WTC11 (cell line): ENCODE measurements at regions not wholly inside any gene's neighbourhood (a gene's known extent, or its start where the extent isn't known, plus 50 kb on each side); places are given as distances from the start of the nearest gene placed in this dataset.

Experiments
- ATAC-seq: fragments of 200-7000 bp; cut with Tn5 transposase; 2 replicates; pipeline ENCODE4 v1.10.0; 2021; ENCODE audit warnings: mild to moderate bottlenecking, moderate library complexity
- CTCF ChIA-PET: fragments of 300-600 bp; sonication (Branson Sonifier 250); formaldehyde crosslinking; loops from one replicate; lab custom pipeline; 2021; ENCODE audit warnings: antibody characterized with exemption; lab: Charles Lee
- POLR2A ChIA-PET: fragments of 350-600 bp; sonication (Branson Sonifier 250); formaldehyde crosslinking; loops from one replicate; lab custom pipeline; 2021; ENCODE audit warnings: antibody characterized with exemption; lab: Charles Lee
- DNase-seq: peaks from one replicate; pipeline ENCODE4 v3.0.0; 2021; ENCODE audit warnings: low spot score
- H3K27ac Mint-ChIP-seq: 2 replicates; pipeline ENCODE4 v1.8.0; 2021; ENCODE audit warnings: mixed read lengths
- H3K27me3 Mint-ChIP-seq: 2 replicates; pipeline ENCODE4 v1.8.0; 2021; ENCODE audit warnings: low read depth, mild to moderate bottlenecking, moderate library complexity, mixed read lengths
- H3K36me3 Mint-ChIP-seq: 2 replicates; pipeline ENCODE4 v1.8.0; 2021; ENCODE audit warnings: mixed read lengths
- H3K4me1 Mint-ChIP-seq: 2 replicates; pipeline ENCODE4 v1.8.0; 2022; ENCODE audit warnings: mixed read lengths
- H3K4me3 Mint-ChIP-seq: 2 replicates; pipeline ENCODE4 v1.8.0; 2021; ENCODE audit warnings: mild to moderate bottlenecking, moderate library complexity, mixed read lengths
- H3K9me3 Mint-ChIP-seq: 2 replicates; pipeline ENCODE4 v1.8.0; 2021; ENCODE audit warnings: mixed read lengths
- FOXP1 ChIP-seq: sonication (generic); formaldehyde crosslinking; IDR thresholded peaks from 2 replicates; pipeline ENCODE4 v1.8.0; 2022; ENCODE audit warnings: missing genetic modification reagents, mild to moderate bottlenecking, moderate library complexity, borderline replicate concordance
- GTF2I ChIP-seq: fragments of 250-450 bp; sonication (Bioruptor Pico); conservative IDR thresholded peaks from 2 replicates; pipeline ENCODE4 v1.4.0; 2021; ENCODE audit warnings: mild to moderate bottlenecking
- JAZF1 ChIP-seq: fragments of 250-450 bp; sonication (Bioruptor Pico); IDR thresholded peaks from 2 replicates; pipeline ENCODE4 v1.9.0; 2021; ENCODE audit warnings: moderate library complexity, mild to moderate bottlenecking, inconsistent platforms
- MXD4 ChIP-seq: fragments of 250-450 bp; sonication (Bioruptor Pico); IDR thresholded peaks from 2 replicates; pipeline ENCODE4 v1.8.0; 2021; ENCODE audit warnings: mild to moderate bottlenecking, moderate library complexity, borderline replicate concordance
- NFATC4 ChIP-seq: fragments of 250-450 bp; sonication (Bioruptor Pico); IDR thresholded peaks from 2 replicates; pipeline ENCODE4 v1.9.0; 2021; ENCODE audit warnings: mild to moderate bottlenecking
- NR3C1 ChIP-seq: sonication (generic); formaldehyde crosslinking; conservative IDR thresholded peaks from 2 replicates; pipeline ENCODE4 v1.8.1; 2023; ENCODE audit warnings: low read depth, mild to moderate bottlenecking, missing genetic modification reagents
- OVOL2 ChIP-seq: fragments of 250-450 bp; sonication (Bioruptor Pico); IDR thresholded peaks from 2 replicates; pipeline ENCODE4 v1.9.0; 2021; ENCODE audit warnings: mild to moderate bottlenecking, borderline replicate concordance
- RELA ChIP-seq: sonication (generic); formaldehyde crosslinking; IDR thresholded peaks from 2 replicates; pipeline ENCODE4 v1.8.1; 2022; ENCODE audit warnings: missing genetic modification reagents, mild to moderate bottlenecking, borderline replicate concordance
- SP1 ChIP-seq: sonication (generic); formaldehyde crosslinking; conservative IDR thresholded peaks from 2 replicates; pipeline ENCODE4 v1.8.1; 2022; ENCODE audit warnings: missing genetic modification reagents
- TP53 ChIP-seq: sonication (generic); formaldehyde crosslinking; IDR thresholded peaks from 2 replicates; pipeline ENCODE4 v1.8.1; 2023; ENCODE audit warnings: mild to moderate bottlenecking, missing genetic modification reagents
- ZNF416 ChIP-seq: fragments of 250-450 bp; sonication (Bioruptor Pico); IDR thresholded peaks from 2 replicates; pipeline ENCODE4 v1.9.0; 2021; ENCODE audit warnings: mild to moderate bottlenecking, inconsistent platforms
- ZNF423 ChIP-seq: fragments of 250-450 bp; sonication (Bioruptor Pico); IDR thresholded peaks from 2 replicates; pipeline ENCODE4 v2.1.2; 2022; ENCODE audit warnings: mild to moderate bottlenecking, moderate library complexity
- TF ChIP-seq, protein P1 (sequence below): sonication (generic); formaldehyde crosslinking; IDR thresholded peaks from 2 replicates; pipeline ENCODE4 v1.8.0; 2022; ENCODE audit warnings: mild to moderate bottlenecking, missing genetic modification reagents
- TF ChIP-seq, protein P2 (sequence below): sonication (generic); formaldehyde crosslinking; IDR thresholded peaks from 2 replicates; pipeline ENCODE4 v1.8.1; 2023; ENCODE audit warnings: mild to moderate bottlenecking, moderate library complexity, missing genetic modification reagents
- TF ChIP-seq, protein P3 (sequence below): sonication (generic); formaldehyde crosslinking; IDR thresholded peaks from 2 replicates; pipeline ENCODE4 v1.8.1; 2023; ENCODE audit warnings: mild to moderate bottlenecking, missing genetic modification reagents, borderline replicate concordance
- TF ChIP-seq, protein P4 (sequence below): fragments of 250-450 bp; sonication (Bioruptor Pico); IDR thresholded peaks from 2 replicates; pipeline ENCODE4 v1.8.0; 2021; ENCODE audit warnings: mild to moderate bottlenecking
- TF ChIP-seq, protein P5 (sequence below): sonication (generic); formaldehyde crosslinking; IDR thresholded peaks from 2 replicates; pipeline ENCODE4 v1.8.0; 2022; ENCODE audit warnings: mild to moderate bottlenecking, missing genetic modification reagents
- TF ChIP-seq, protein P6 (sequence below): fragments of 250-450 bp; sonication (Bioruptor Pico); IDR thresholded peaks from 2 replicates; pipeline ENCODE4 v1.9.0; 2021; ENCODE audit warnings: moderate library complexity, mild to moderate bottlenecking, inconsistent platforms, borderline replicate concordance
- TF ChIP-seq, protein P7 (sequence below): sonication (generic); formaldehyde crosslinking; IDR thresholded peaks from 2 replicates; pipeline ENCODE4 v1.8.0; 2022; ENCODE audit warnings: missing genetic modification reagents

DNA sequence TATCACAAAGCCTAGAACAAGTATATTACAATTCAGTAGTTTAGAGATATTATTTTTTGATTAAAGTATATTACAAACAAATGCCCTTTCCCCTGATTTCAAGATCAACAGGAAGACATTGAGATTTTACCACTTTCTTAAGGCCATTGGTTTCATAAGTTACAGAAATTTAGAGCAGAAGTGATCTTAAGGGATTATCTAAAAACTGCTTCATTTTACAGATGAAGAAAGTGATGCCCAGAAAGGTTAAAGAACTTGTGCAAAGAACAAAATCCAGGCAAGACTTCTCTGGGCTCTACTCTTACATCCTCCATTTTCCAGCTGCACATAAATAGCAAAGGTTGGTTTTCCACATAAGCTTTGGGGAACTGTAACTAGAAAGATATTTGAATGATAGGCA, 87.5 kb downstream of the DUSP6 start:
- TF ChIP-seq NFATC4 (CRISPR knock-in tag): no peak
- TF ChIP-seq, protein P1, sequence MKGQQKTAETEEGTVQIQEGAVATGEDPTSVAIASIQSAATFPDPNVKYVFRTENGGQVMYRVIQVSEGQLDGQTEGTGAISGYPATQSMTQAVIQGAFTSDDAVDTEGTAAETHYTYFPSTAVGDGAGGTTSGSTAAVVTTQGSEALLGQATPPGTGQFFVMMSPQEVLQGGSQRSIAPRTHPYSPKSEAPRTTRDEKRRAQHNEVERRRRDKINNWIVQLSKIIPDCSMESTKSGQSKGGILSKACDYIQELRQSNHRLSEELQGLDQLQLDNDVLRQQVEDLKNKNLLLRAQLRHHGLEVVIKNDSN (CRISPR knock-in tag): no peak
- TF ChIP-seq NR3C1: no peak
- no peak for TF ChIP-seq OVOL2 (CRISPR knock-in tag)
- TF ChIP-seq, protein P2, sequence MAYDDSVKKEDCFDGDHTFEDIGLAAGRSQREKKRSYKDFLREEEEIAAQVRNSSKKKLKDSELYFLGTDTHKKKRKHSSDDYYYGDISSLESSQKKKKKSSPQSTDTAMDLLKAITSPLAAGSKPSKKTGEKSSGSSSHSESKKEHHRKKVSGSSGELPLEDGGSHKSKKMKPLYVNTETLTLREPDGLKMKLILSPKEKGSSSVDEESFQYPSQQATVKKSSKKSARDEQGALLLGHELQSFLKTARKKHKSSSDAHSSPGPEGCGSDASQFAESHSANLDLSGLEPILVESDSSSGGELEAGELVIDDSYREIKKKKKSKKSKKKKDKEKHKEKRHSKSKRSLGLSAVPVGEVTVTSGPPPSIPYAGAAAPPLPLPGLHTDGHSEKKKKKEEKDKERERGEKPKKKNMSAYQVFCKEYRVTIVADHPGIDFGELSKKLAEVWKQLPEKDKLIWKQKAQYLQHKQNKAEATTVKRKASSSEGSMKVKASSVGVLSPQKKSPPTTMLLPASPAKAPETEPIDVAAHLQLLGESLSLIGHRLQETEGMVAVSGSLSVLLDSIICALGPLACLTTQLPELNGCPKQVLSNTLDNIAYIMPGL (CRISPR knock-in tag): no peak
- TF ChIP-seq RELA: no peak
- no peak for TF ChIP-seq SP1 (CRISPR knock-in tag)
- TF ChIP-seq, protein P3, sequence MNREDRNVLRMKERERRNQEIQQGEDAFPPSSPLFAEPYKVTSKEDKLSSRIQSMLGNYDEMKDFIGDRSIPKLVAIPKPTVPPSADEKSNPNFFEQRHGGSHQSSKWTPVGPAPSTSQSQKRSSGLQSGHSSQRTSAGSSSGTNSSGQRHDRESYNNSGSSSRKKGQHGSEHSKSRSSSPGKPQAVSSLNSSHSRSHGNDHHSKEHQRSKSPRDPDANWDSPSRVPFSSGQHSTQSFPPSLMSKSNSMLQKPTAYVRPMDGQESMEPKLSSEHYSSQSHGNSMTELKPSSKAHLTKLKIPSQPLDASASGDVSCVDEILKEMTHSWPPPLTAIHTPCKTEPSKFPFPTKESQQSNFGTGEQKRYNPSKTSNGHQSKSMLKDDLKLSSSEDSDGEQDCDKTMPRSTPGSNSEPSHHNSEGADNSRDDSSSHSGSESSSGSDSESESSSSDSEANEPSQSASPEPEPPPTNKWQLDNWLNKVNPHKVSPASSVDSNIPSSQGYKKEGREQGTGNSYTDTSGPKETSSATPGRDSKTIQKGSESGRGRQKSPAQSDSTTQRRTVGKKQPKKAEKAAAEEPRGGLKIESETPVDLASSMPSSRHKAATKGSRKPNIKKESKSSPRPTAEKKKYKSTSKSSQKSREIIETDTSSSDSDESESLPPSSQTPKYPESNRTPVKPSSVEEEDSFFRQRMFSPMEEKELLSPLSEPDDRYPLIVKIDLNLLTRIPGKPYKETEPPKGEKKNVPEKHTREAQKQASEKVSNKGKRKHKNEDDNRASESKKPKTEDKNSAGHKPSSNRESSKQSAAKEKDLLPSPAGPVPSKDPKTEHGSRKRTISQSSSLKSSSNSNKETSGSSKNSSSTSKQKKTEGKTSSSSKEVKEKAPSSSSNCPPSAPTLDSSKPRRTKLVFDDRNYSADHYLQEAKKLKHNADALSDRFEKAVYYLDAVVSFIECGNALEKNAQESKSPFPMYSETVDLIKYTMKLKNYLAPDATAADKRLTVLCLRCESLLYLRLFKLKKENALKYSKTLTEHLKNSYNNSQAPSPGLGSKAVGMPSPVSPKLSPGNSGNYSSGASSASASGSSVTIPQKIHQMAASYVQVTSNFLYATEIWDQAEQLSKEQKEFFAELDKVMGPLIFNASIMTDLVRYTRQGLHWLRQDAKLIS: no peak
- TF ChIP-seq FOXP1 (CRISPR knock-in tag): no peak
- TF ChIP-seq, protein P4, sequence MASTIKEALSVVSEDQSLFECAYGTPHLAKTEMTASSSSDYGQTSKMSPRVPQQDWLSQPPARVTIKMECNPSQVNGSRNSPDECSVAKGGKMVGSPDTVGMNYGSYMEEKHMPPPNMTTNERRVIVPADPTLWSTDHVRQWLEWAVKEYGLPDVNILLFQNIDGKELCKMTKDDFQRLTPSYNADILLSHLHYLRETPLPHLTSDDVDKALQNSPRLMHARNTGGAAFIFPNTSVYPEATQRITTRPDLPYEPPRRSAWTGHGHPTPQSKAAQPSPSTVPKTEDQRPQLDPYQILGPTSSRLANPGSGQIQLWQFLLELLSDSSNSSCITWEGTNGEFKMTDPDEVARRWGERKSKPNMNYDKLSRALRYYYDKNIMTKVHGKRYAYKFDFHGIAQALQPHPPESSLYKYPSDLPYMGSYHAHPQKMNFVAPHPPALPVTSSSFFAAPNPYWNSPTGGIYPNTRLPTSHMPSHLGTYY (CRISPR knock-in tag): no peak
- Mint-ChIP-seq H3K36me3 (no peaks in the 10 kb centered on the region), H3K4me1 (peaks cover 32% of the 10 kb centered on the region), H3K4me3 (no peak overlapping the region), H3K9me3 (no peaks in the 10 kb centered on the region), H3K27me3 (no peaks in the 10 kb centered on the region), H3K27ac (no peak overlapping the region)
- ChIA-PET POLR2A (no interaction called here), CTCF (no interaction called here)
- DNase-seq (no peak), ATAC-seq (no peak)

DNA sequence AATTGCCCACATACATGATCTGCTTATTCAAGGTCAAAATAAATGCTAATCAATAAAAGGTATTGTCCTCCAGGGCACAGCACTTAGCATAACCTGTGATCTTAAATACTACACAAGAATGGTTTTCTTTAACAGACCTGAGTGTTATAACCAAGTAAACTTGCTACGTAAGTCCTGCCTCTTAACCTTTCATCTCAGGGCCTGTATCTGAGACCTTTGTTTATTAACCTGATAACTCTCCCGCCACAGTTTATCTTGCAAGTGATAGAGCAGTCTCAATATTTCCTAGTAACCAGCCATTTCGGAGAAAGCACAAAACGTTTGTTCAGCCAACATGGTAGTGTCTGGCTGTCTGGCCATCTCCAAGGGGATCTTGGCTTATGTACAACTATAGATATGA, 88.4 kb downstream of the DUSP6 start:
- Mint-ChIP-seq H3K27me3 (no peaks in the 10 kb centered on the region; the same call in 1 of the 2 replicates), H3K4me3 (no peak overlapping the region), H3K36me3 (no peaks in the 10 kb centered on the region), H3K4me1 (peaks cover 32% of the 10 kb centered on the region), H3K9me3 (0 out of 2 replicates have a peak, but pooled peaks cover 1% of the 10 kb centered on the region), H3K27ac (no peak overlapping the region)
- POLR2A ChIA-PET: no interaction called here
- TF ChIP-seq GTF2I: no peak
- no peak for TF ChIP-seq TP53 (CRISPR knock-in tag)
- TF ChIP-seq, protein P5, sequence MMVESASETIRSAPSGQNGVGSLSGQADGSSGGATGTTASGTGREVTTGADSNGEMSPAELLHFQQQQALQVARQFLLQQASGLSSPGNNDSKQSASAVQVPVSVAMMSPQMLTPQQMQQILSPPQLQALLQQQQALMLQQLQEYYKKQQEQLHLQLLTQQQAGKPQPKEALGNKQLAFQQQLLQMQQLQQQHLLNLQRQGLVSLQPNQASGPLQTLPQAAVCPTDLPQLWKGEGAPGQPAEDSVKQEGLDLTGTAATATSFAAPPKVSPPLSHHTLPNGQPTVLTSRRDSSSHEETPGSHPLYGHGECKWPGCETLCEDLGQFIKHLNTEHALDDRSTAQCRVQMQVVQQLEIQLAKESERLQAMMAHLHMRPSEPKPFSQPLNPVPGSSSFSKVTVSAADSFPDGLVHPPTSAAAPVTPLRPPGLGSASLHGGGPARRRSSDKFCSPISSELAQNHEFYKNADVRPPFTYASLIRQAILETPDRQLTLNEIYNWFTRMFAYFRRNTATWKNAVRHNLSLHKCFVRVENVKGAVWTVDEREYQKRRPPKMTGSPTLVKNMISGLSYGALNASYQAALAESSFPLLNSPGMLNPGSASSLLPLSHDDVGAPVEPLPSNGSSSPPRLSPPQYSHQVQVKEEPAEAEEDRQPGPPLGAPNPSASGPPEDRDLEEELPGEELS (CRISPR knock-in tag): no peak
- TF ChIP-seq, protein P6, sequence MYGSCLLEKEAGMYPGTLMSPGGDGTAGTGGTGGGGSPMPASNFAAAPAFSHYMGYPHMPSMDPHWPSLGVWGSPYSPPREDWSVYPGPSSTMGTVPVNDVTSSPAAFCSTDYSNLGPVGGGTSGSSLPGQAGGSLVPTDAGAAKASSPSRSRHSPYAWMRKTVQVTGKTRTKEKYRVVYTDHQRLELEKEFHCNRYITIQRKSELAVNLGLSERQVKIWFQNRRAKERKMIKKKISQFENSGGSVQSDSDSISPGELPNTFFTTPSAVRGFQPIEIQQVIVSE (CRISPR knock-in tag): no peak
- no peak for TF ChIP-seq MXD4 (CRISPR knock-in tag)
- TF ChIP-seq JAZF1 (CRISPR knock-in tag): no peak
- TF ChIP-seq, protein P7, sequence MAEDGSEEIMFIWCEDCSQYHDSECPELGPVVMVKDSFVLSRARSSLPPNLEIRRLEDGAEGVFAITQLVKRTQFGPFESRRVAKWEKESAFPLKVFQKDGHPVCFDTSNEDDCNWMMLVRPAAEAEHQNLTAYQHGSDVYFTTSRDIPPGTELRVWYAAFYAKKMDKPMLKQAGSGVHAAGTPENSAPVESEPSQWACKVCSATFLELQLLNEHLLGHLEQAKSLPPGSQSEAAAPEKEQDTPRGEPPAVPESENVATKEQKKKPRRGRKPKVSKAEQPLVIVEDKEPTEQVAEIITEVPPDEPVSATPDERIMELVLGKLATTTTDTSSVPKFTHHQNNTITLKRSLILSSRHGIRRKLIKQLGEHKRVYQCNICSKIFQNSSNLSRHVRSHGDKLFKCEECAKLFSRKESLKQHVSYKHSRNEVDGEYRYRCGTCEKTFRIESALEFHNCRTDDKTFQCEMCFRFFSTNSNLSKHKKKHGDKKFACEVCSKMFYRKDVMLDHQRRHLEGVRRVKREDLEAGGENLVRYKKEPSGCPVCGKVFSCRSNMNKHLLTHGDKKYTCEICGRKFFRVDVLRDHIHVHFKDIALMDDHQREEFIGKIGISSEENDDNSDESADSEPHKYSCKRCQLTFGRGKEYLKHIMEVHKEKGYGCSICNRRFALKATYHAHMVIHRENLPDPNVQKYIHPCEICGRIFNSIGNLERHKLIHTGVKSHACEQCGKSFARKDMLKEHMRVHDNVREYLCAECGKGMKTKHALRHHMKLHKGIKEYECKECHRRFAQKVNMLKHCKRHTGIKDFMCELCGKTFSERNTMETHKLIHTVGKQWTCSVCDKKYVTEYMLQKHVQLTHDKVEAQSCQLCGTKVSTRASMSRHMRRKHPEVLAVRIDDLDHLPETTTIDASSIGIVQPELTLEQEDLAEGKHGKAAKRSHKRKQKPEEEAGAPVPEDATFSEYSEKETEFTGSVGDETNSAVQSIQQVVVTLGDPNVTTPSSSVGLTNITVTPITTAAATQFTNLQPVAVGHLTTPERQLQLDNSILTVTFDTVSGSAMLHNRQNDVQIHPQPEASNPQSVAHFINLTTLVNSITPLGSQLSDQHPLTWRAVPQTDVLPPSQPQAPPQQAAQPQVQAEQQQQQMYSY (CRISPR knock-in tag): no peak
- TF ChIP-seq ZNF423 (CRISPR knock-in tag): no peak
- no peak for TF ChIP-seq ZNF416 (CRISPR knock-in tag)
- CTCF ChIA-PET: no interaction called here
- ATAC-seq (no peak), DNase-seq (no peak)
